HCT116 (cell line): ENCODE measurements at regions not wholly inside any gene's neighbourhood (a gene's known extent, or its start where the extent isn't known, plus 50 kb on each side); places are given as distances from the start of the nearest gene placed in this dataset.

Source experiments
- CBX3 ChIP-seq: IDR thresholded peaks from 2 replicates; pipeline ENCODE4 v1.6.1; 2012; ENCODE audit warnings: low read depth
- CEBPB ChIP-seq: IDR thresholded peaks from 2 replicates; pipeline ENCODE4 v1.6.1; 2012; ENCODE audit warnings: low read depth
- EGR1 ChIP-seq: IDR thresholded peaks from 2 replicates; pipeline ENCODE4 v1.6.1; 2012; ENCODE audit warnings: low read depth
- EZH2 ChIP-seq: fragments of 200-600 bp; sonication (generic); IDR thresholded peaks from 2 replicates; pipeline ENCODE4 v1.6.1; 2017; ENCODE audit warnings: antibody characterized with exemption, mixed run types
- EZH2phosphoT487 ChIP-seq: fragments of 200-600 bp; IDR thresholded peaks from 2 replicates; pipeline ENCODE4 v1.6.1; 2018; ENCODE audit warnings: antibody characterized with exemption, borderline replicate concordance
- POLR2A ChIP-seq: IDR thresholded peaks from 2 replicates; pipeline ENCODE4 v1.7.0; 2011; ENCODE audit warnings: borderline replicate concordance; ENCODE audit not compliant: insufficient read depth, insufficient read length; ENCODE audit errors: extremely low read depth
- POLR2AphosphoS5 ChIP-seq: IDR thresholded peaks from 2 replicates; pipeline ENCODE4 v1.6.1; 2011; ENCODE audit warnings: mild to moderate bottlenecking, low read depth, low read length, moderate library complexity
- SIN3A ChIP-seq: IDR thresholded peaks from 2 replicates; pipeline ENCODE4 v1.6.1; 2012; ENCODE audit warnings: low read depth
- SP1 ChIP-seq: IDR thresholded peaks from 2 replicates; pipeline ENCODE4 v1.6.1; 2012; ENCODE audit warnings: low read depth
- TF ChIP-seq, protein P1 (sequence below), 3 experiments: fragments of 200-600 bp in 1 of 3; sonication (generic) in 1 of 3; IDR thresholded peaks in 2 of 3; conservative IDR thresholded peaks in 1 of 3; 2 replicates each; pipeline ENCODE4 v1.5.1; 2012 to 2017; ENCODE audit warnings: low read depth in 2 of 3, low read length in 2 of 3, antibody characterized with exemption in 1 of 3, borderline replicate concordance in 1 of 3, control low read depth in 1 of 3, mild to moderate bottlenecking in 1 of 3, mixed read lengths in 1 of 3, mixed run types in 1 of 3, moderate library complexity in 1 of 3; ENCODE audit not compliant: insufficient read depth in 1 of 3
- TF ChIP-seq, protein P2 (sequence below): IDR thresholded peaks from 2 replicates; pipeline ENCODE4 v1.6.1; 2012
- TF ChIP-seq, protein P3 (sequence below): IDR thresholded peaks from 2 replicates; pipeline ENCODE4 v1.6.1; 2012; ENCODE audit warnings: low read depth
- TF ChIP-seq, protein P4 (sequence below): IDR thresholded peaks from 2 replicates; pipeline ENCODE4 v1.6.1; 2011; ENCODE audit warnings: mild to moderate bottlenecking, low read length, moderate library complexity; ENCODE audit not compliant: insufficient replicate concordance; ENCODE audit errors: extremely low read depth

DNA sequence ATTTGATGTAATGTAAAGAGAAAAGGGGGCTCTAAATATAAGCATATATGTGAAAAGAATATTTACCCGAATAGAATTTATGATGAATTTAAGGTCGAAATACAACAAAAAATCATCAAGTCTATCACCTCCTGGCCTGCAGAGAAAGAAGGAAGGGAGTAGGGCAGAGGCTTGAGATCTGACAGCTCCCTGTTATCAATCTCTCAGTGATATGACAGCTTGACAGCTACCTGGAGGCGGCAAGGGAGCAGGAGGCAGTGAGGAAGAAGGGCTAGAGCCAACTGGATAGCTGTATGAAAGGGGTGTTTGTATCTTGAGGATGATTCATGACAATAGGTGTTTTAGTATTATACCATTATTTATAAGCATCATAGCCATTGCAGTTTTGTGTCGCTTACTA, 299.8 kb upstream of the DNAJC19 start:
- TF ChIP-seq, protein P1, sequence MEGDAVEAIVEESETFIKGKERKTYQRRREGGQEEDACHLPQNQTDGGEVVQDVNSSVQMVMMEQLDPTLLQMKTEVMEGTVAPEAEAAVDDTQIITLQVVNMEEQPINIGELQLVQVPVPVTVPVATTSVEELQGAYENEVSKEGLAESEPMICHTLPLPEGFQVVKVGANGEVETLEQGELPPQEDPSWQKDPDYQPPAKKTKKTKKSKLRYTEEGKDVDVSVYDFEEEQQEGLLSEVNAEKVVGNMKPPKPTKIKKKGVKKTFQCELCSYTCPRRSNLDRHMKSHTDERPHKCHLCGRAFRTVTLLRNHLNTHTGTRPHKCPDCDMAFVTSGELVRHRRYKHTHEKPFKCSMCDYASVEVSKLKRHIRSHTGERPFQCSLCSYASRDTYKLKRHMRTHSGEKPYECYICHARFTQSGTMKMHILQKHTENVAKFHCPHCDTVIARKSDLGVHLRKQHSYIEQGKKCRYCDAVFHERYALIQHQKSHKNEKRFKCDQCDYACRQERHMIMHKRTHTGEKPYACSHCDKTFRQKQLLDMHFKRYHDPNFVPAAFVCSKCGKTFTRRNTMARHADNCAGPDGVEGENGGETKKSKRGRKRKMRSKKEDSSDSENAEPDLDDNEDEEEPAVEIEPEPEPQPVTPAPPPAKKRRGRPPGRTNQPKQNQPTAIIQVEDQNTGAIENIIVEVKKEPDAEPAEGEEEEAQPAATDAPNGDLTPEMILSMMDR (IDR thresholded peaks at IDR 0.05 in 2 of 3, conservative IDR thresholded peaks at IDR 0.05 in 1 of 3; ENCODE audit: borderline replicate concordance in 1 of 3, insufficient read depth in 1 of 3, low read depth in 2 of 3, low read length in 2 of 3), result no peak
- TF ChIP-seq POLR2A (no peak), CEBPB (no peak), EZH2 (no peak), EZH2phosphoT487 (no peak), CBX3 (no peak), SP1 (no peak), POLR2AphosphoS5 (no peak), EGR1 (no peak), SIN3A (no peak)
- TF ChIP-seq, protein P2, sequence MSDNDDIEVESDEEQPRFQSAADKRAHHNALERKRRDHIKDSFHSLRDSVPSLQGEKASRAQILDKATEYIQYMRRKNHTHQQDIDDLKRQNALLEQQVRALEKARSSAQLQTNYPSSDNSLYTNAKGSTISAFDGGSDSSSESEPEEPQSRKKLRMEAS, result no peak
- TF ChIP-seq, protein P3, sequence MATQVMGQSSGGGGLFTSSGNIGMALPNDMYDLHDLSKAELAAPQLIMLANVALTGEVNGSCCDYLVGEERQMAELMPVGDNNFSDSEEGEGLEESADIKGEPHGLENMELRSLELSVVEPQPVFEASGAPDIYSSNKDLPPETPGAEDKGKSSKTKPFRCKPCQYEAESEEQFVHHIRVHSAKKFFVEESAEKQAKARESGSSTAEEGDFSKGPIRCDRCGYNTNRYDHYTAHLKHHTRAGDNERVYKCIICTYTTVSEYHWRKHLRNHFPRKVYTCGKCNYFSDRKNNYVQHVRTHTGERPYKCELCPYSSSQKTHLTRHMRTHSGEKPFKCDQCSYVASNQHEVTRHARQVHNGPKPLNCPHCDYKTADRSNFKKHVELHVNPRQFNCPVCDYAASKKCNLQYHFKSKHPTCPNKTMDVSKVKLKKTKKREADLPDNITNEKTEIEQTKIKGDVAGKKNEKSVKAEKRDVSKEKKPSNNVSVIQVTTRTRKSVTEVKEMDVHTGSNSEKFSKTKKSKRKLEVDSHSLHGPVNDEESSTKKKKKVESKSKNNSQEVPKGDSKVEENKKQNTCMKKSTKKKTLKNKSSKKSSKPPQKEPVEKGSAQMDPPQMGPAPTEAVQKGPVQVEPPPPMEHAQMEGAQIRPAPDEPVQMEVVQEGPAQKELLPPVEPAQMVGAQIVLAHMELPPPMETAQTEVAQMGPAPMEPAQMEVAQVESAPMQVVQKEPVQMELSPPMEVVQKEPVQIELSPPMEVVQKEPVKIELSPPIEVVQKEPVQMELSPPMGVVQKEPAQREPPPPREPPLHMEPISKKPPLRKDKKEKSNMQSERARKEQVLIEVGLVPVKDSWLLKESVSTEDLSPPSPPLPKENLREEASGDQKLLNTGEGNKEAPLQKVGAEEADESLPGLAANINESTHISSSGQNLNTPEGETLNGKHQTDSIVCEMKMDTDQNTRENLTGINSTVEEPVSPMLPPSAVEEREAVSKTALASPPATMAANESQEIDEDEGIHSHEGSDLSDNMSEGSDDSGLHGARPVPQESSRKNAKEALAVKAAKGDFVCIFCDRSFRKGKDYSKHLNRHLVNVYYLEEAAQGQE, result no peak
- TF ChIP-seq, protein P4, sequence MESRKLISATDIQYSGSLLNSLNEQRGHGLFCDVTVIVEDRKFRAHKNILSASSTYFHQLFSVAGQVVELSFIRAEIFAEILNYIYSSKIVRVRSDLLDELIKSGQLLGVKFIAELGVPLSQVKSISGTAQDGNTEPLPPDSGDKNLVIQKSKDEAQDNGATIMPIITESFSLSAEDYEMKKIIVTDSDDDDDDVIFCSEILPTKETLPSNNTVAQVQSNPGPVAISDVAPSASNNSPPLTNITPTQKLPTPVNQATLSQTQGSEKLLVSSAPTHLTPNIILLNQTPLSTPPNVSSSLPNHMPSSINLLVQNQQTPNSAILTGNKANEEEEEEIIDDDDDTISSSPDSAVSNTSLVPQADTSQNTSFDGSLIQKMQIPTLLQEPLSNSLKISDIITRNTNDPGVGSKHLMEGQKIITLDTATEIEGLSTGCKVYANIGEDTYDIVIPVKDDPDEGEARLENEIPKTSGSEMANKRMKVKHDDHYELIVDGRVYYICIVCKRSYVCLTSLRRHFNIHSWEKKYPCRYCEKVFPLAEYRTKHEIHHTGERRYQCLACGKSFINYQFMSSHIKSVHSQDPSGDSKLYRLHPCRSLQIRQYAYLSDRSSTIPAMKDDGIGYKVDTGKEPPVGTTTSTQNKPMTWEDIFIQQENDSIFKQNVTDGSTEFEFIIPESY, result no peak
